HT1080 (cell line): ENCODE measurements at regions not wholly inside any gene's neighbourhood (a gene's known extent, or its start where the extent isn't known, plus 50 kb on each side); places are given as distances from the start of the nearest gene placed in this dataset.
"Not testable (repeated sequence)": the region's sequence is repeated elsewhere in the genome, so short reads cannot be mapped to it uniquely, and the experiment has no call there.

Experiments
- DNase-seq: peaks from one replicate; pipeline ENCODE4 v3.0.0-alpha.2; 2015; ENCODE audit warnings: low read depth

GRCh38 chr4:12949719-12950490, 534.2 kb downstream of the RAB28 start:
- DNase-seq: peak; percentile 50

GRCh38 chr4:12943069-12943468, 541.1 kb downstream of the RAB28 start:
- no peak for DNase-seq

- no peak for DNase-seq
Observed at GRCh38 chr4:12933760-12934221, 550.3 kb downstream of the RAB28 start.

GRCh38 chr4:12932203-12932788, 551.8 kb downstream of the RAB28 start:
- DNase-seq: no peak

- DNase-seq: no peak
Observed at GRCh38 chr4:12929784-12930183, 554.4 kb downstream of the RAB28 start.

GRCh38 chr4:12928751-12929150, 555.4 kb downstream of the RAB28 start:
- no peak for DNase-seq

GRCh38 chr4:12926189-12927066, 557.7 kb downstream of the RAB28 start:
- DNase-seq: no peak

- DNase-seq: no peak
Observed at GRCh38 chr4:12924728-12925320, 559.3 kb downstream of the RAB28 start.

GRCh38 chr4:12924253-12924652, 559.9 kb downstream of the RAB28 start:
- no peak for DNase-seq

GRCh38 chr4:12912896-12913418, 571.2 kb downstream of the RAB28 start:
- DNase-seq: no peak

GRCh38 chr4:12911750-12912358, 572.3 kb downstream of the RAB28 start:
- DNase-seq: no peak

- not testable (repeated sequence) for DNase-seq
Observed at GRCh38 chr4:12903640-12904039, 580.5 kb downstream of the RAB28 start.

GRCh38 chr4:12902735-12903134, 581.4 kb downstream of the RAB28 start:
- DNase-seq: no peak

GRCh38 chr4:12897954-12898353, 586.2 kb downstream of the RAB28 start:
- DNase-seq: no peak

- DNase-seq: no peak
Observed at GRCh38 chr4:12894062-12894461, 590.1 kb downstream of the RAB28 start.

GRCh38 chr4:12889054-12889453, 595.1 kb downstream of the RAB28 start:
- DNase-seq: peak; percentile 77

- no peak for DNase-seq
Observed at GRCh38 chr4:12884846-12885796, 599.0 kb downstream of the RAB28 start.

GRCh38 chr4:12881945-12882584, 602.1 kb downstream of the RAB28 start:
- DNase-seq: no peak

GRCh38 chr4:12880844-12881243, 603.3 kb downstream of the RAB28 start:
- no peak for DNase-seq
